ENCODE measurements at regions not wholly inside any gene's neighbourhood (a gene's known extent, or its start where the extent isn't known, plus 50 kb on each side); places are given as distances from the start of the nearest gene placed in this dataset.
A peak's percentile ranks its signal among the peaks of the same experiment; 100 is the strongest.

GRCh38 chr9:25556540-25556939 lies 121.7 kb downstream of the TUSC1 start:
- H3K27ac ChIP-seq (ENCODE audit: insufficient read depth, low read depth, low read length, poor library complexity, severe bottlenecking) = no peak overlapping the region
- H3K4me1 ChIP-seq (ENCODE audit: control insufficient read depth, insufficient read depth, low read length) = no peaks in the 10 kb centered on the region
- no peaks in the 10 kb centered on the region for H3K27me3 ChIP-seq (ENCODE audit: control insufficient read depth, insufficient read depth, low read length, poor library complexity, severe bottlenecking)
- no peaks in the 10 kb centered on the region for H3K36me3 ChIP-seq (ENCODE audit: control insufficient read depth, insufficient read depth, low read length)
- no peaks in the 10 kb centered on the region for H3K9me3 ChIP-seq (ENCODE audit: control insufficient read depth, low read length)
- WGBS, 2 experiments = 87 to 96% methylated on average over 1 of the region's 1 CpG
- H3K4me3 ChIP-seq (ENCODE audit: insufficient read depth, low read depth, low read length) = no peak overlapping the region

GRCh38 chr9:25548847-25549246 lies 129.4 kb downstream of the TUSC1 start:
- no peak overlapping the region for H3K4me3 ChIP-seq (ENCODE audit: insufficient read depth, low read depth, low read length)
- H3K36me3 ChIP-seq (ENCODE audit: control insufficient read depth, insufficient read depth, low read length) = no peaks in the 10 kb centered on the region
- 88% methylated on average over 2 of the region's 3 CpGs for WGBS, 2 experiments
- H3K4me1 ChIP-seq (ENCODE audit: control insufficient read depth, insufficient read depth, low read length) = no peaks in the 10 kb centered on the region
- no peaks in the 10 kb centered on the region for H3K27me3 ChIP-seq (ENCODE audit: control insufficient read depth, insufficient read depth, low read length, poor library complexity, severe bottlenecking)
- no peak overlapping the region for H3K27ac ChIP-seq (ENCODE audit: insufficient read depth, low read depth, low read length, poor library complexity, severe bottlenecking)
- no peaks in the 10 kb centered on the region for H3K9me3 ChIP-seq (ENCODE audit: control insufficient read depth, low read length)

GRCh38 chr9:25543806-25544205 lies 134.4 kb downstream of the TUSC1 start:
- Histone ChIP-seq H3K36me3 (ENCODE audit: control insufficient read depth, insufficient read depth, low read length) (no peaks in the 10 kb centered on the region), H3K4me3 (ENCODE audit: insufficient read depth, low read depth, low read length) (no peak overlapping the region), H3K4me1 (ENCODE audit: control insufficient read depth, insufficient read depth, low read length) (no peaks in the 10 kb centered on the region), H3K27me3 (ENCODE audit: control insufficient read depth, insufficient read depth, low read length, poor library complexity, severe bottlenecking) (no peaks in the 10 kb centered on the region), H3K9me3 (ENCODE audit: control insufficient read depth, low read length) (no peaks in the 10 kb centered on the region), H3K27ac (ENCODE audit: insufficient read depth, low read depth, low read length, poor library complexity, severe bottlenecking) (no peak overlapping the region)
- 94 to 96% methylated on average over 7 of the region's 7 CpGs for WGBS, 2 experiments

DNA sequence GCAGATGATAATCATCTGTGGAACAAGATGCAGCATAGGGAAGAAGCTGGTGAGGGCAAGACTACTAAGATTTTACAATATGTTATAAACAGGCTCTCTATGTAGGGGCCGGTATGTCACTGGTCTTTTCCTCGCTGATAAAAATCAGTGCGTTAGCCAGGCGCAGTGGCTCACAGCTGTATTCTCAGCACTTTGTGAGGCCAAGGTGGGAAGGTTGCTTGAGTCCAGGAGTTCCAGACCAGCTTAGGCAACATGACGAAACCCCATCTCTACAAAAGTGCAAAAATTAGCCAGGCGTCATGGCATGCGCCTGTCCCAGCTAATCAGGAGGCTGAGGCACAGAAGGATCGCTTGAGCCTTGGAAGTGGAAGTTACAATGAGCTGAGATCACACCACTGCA lies 135.9 kb downstream of the TUSC1 start:
- H3K27me3 ChIP-seq (ENCODE audit: control insufficient read depth, insufficient read depth, low read length, poor library complexity, severe bottlenecking) = no peaks in the 10 kb centered on the region
- no peaks in the 10 kb centered on the region for H3K9me3 ChIP-seq (ENCODE audit: control insufficient read depth, low read length)
- H3K4me1 ChIP-seq (ENCODE audit: control insufficient read depth, insufficient read depth, low read length) = peaks cover 8% of the 10 kb centered on the region
- H3K36me3 ChIP-seq (ENCODE audit: control insufficient read depth, insufficient read depth, low read length) = no peaks in the 10 kb centered on the region
- H3K4me3 ChIP-seq (ENCODE audit: insufficient read depth, low read depth, low read length) = no peak overlapping the region
- 93 to 96% methylated on average over 8 of the region's 8 CpGs for WGBS, 2 experiments
- no peak overlapping the region for H3K27ac ChIP-seq (ENCODE audit: insufficient read depth, low read depth, low read length, poor library complexity, severe bottlenecking)

GRCh38 chr9:25537808-25538207 lies 140.4 kb downstream of the TUSC1 start:
- Histone ChIP-seq H3K9me3 (ENCODE audit: control insufficient read depth, low read length) (no peaks in the 10 kb centered on the region), H3K36me3 (ENCODE audit: control insufficient read depth, insufficient read depth, low read length) (no peaks in the 10 kb centered on the region), H3K4me1 (ENCODE audit: control insufficient read depth, insufficient read depth, low read length) (peaks cover 8% of the 10 kb centered on the region), H3K27me3 (ENCODE audit: control insufficient read depth, insufficient read depth, low read length, poor library complexity, severe bottlenecking) (no peaks in the 10 kb centered on the region), H3K27ac (ENCODE audit: insufficient read depth, low read depth, low read length, poor library complexity, severe bottlenecking) (peak overlapping the region; percentile 44), H3K4me3 (ENCODE audit: insufficient read depth, low read depth, low read length) (no peak overlapping the region)
- WGBS, 2 experiments = 58 to 89% methylated on average over 2 of the region's 2 CpGs

DNA sequence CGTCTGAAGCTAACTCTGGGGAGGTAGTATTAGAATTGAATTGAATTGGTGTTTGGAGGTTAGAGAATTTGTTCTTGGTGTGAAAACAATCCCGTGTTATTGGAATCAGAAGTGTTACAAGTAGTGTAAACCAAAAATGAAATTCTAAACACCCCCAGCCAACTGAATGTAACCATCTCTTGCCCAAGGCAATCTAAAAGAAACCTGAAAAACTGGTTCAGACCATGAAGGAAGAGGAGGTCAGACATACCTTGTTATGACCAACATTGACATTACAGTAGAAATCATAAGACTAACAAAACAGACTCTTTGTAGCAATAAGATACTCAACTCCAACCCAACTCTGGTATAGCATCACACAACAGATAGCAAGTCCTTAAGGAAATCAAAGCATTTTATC lies 159.0 kb downstream of the TUSC1 start:
- WGBS, 2 experiments = 97 to 98% methylated on average over 2 of the region's 2 CpGs
- no peaks in the 10 kb centered on the region for H3K9me3 ChIP-seq (ENCODE audit: control insufficient read depth, low read length)
- no peaks in the 10 kb centered on the region for H3K4me1 ChIP-seq (ENCODE audit: control insufficient read depth, insufficient read depth, low read length)

GRCh38 chr9:25517701-25518100 lies 160.5 kb downstream of the TUSC1 start:
- Histone ChIP-seq H3K9me3 (ENCODE audit: control insufficient read depth, low read length) (no peaks in the 10 kb centered on the region), H3K4me3 (ENCODE audit: insufficient read depth, low read depth, low read length) (no peak overlapping the region), H3K4me1 (ENCODE audit: control insufficient read depth, insufficient read depth, low read length) (no peaks in the 10 kb centered on the region), H3K36me3 (ENCODE audit: control insufficient read depth, insufficient read depth, low read length) (no peaks in the 10 kb centered on the region), H3K27me3 (ENCODE audit: control insufficient read depth, insufficient read depth, low read length, poor library complexity, severe bottlenecking) (no peaks in the 10 kb centered on the region), H3K27ac (ENCODE audit: insufficient read depth, low read depth, low read length, poor library complexity, severe bottlenecking) (no peak overlapping the region)
- 96 to 100% methylated on average over 1 of the region's 2 CpGs for WGBS, 2 experiments

More for the DNA sequence above, 159.0 kb downstream of the TUSC1 start:
- H3K27me3 ChIP-seq (ENCODE audit: control insufficient read depth, insufficient read depth, low read length, poor library complexity, severe bottlenecking) = no peaks in the 10 kb centered on the region
- no peak overlapping the region for H3K4me3 ChIP-seq (ENCODE audit: insufficient read depth, low read depth, low read length)
- H3K27ac ChIP-seq (ENCODE audit: insufficient read depth, low read depth, low read length, poor library complexity, severe bottlenecking) = no peak overlapping the region
- no peaks in the 10 kb centered on the region for H3K36me3 ChIP-seq (ENCODE audit: control insufficient read depth, insufficient read depth, low read length)

DNA sequence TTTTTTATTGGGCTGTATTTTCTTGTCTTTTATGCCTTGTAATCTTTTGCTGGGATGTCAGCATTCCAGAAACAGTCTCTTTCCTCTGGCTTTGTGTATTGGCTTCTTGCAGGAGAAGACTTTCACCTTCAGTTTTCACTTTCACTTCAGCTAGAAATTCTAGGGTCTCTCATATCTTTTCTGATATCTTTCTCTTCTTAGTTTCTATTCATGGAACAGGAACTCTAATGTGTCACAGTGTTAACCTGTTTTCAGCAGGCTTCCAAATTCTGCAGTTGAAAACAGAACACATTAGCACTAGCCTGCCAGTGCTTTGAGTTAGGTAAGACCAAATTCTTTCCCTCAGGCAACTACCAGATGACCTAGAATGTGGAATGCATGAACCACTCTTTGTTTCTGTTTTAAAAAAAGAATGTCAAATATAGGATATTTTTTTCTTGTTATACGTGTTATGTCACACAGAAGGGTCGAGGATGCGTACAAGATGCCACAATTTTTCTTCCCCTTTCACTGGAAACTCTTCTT lies 164.7 kb downstream of the TUSC1 start:
- Histone ChIP-seq H3K4me1 (ENCODE audit: control insufficient read depth, insufficient read depth, low read length) (no peaks in the 10 kb centered on the region), H3K27ac (ENCODE audit: insufficient read depth, low read depth, low read length, poor library complexity, severe bottlenecking) (no peak overlapping the region), H3K4me3 (ENCODE audit: insufficient read depth, low read depth, low read length) (no peak overlapping the region), H3K27me3 (ENCODE audit: control insufficient read depth, insufficient read depth, low read length, poor library complexity, severe bottlenecking) (no peaks in the 10 kb centered on the region), H3K9me3 (ENCODE audit: control insufficient read depth, low read length) (no peaks in the 10 kb centered on the region), H3K36me3 (ENCODE audit: control insufficient read depth, insufficient read depth, low read length) (no peaks in the 10 kb centered on the region)
- 94 to 96% methylated on average over 3 of the region's 3 CpGs for WGBS, 2 experiments

GRCh38 chr9:25505644-25506043 lies 172.6 kb downstream of the TUSC1 start:
- H3K27me3 ChIP-seq (ENCODE audit: control insufficient read depth, insufficient read depth, low read length, poor library complexity, severe bottlenecking) = no peaks in the 10 kb centered on the region
- no peak overlapping the region for H3K27ac ChIP-seq (ENCODE audit: insufficient read depth, low read depth, low read length, poor library complexity, severe bottlenecking)
- H3K9me3 ChIP-seq (ENCODE audit: control insufficient read depth, low read length) = no peaks in the 10 kb centered on the region
- H3K4me1 ChIP-seq (ENCODE audit: control insufficient read depth, insufficient read depth, low read length) = no peaks in the 10 kb centered on the region
- no peak overlapping the region for H3K4me3 ChIP-seq (ENCODE audit: insufficient read depth, low read depth, low read length)
- 75 to 80% methylated on average over 1 of the region's 1 CpG for WGBS, 2 experiments
- H3K36me3 ChIP-seq (ENCODE audit: control insufficient read depth, insufficient read depth, low read length) = no peaks in the 10 kb centered on the region

- no peak overlapping the region for H3K27ac ChIP-seq (ENCODE audit: insufficient read depth, low read depth, low read length, poor library complexity, severe bottlenecking)
- 44% methylated on average over 1 of the region's 1 CpG; no CpG with 5 or more reads in 1 of the 2 experiments for WGBS, 2 experiments
- H3K4me1 ChIP-seq (ENCODE audit: control insufficient read depth, insufficient read depth, low read length) = no peaks in the 10 kb centered on the region
- H3K9me3 ChIP-seq (ENCODE audit: control insufficient read depth, low read length) = no peaks in the 10 kb centered on the region
- no peaks in the 10 kb centered on the region for H3K27me3 ChIP-seq (ENCODE audit: control insufficient read depth, insufficient read depth, low read length, poor library complexity, severe bottlenecking)
- no peaks in the 10 kb centered on the region for H3K36me3 ChIP-seq (ENCODE audit: control insufficient read depth, insufficient read depth, low read length)
- no peak overlapping the region for H3K4me3 ChIP-seq (ENCODE audit: insufficient read depth, low read depth, low read length)
Measured at GRCh38 chr9:25481372-25481771, 196.9 kb downstream of the TUSC1 start.

- Histone ChIP-seq H3K27ac (ENCODE audit: insufficient read depth, low read depth, low read length, poor library complexity, severe bottlenecking) (no peak overlapping the region), H3K27me3 (ENCODE audit: control insufficient read depth, insufficient read depth, low read length, poor library complexity, severe bottlenecking) (no peaks in the 10 kb centered on the region), H3K4me1 (ENCODE audit: control insufficient read depth, insufficient read depth, low read length) (no peaks in the 10 kb centered on the region), H3K36me3 (ENCODE audit: control insufficient read depth, insufficient read depth, low read length) (no peaks in the 10 kb centered on the region), H3K4me3 (ENCODE audit: insufficient read depth, low read depth, low read length) (no peak overlapping the region), H3K9me3 (ENCODE audit: control insufficient read depth, low read length) (no peaks in the 10 kb centered on the region)
Measured at GRCh38 chr9:25480696-25481095, 197.5 kb downstream of the TUSC1 start.

Measured in ectodermal cell (in vitro differentiated cells).